HG03196 (cell line): ENCODE measurements at regions not wholly inside any gene's neighbourhood (a gene's known extent, or its start where the extent isn't known, plus 50 kb on each side); places are given as distances from the start of the nearest gene placed in this dataset.
"Not testable (repeated sequence)": the region's sequence is repeated elsewhere in the genome, so short reads cannot be mapped to it uniquely, and the experiment has no call there.

Experiments used
- ATAC-seq: cut with Tn5 transposase; IDR thresholded peaks from one replicate; pipeline ENCODE4 v1.9.1; 2021; ENCODE audit not compliant: unreplicated experiment

DNA sequence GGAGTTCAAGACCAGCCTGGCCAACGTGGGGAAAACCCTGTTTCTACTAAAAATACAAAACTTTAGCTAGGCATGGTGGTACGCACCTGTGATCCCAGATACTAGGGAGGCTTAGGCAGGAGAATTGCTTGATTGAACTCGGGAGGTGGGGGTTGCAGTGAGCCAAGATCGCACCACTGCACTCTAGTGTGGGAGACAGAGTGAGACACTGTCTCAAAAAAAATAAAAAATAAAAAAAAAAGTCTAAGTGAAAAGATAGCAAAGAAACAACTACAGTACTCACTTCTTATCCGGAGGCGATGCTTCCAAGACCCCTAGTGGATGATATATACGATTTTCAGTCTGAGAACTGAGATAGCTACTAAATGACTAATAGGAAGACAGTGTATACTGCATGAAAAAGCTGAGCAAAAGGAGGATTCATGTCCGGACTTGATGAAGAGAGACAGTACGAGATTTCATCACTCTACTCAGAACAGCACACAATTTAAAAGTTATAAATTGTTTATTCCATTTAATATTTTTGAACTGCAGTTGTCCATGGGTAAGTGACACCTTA is 138.7 kb upstream of the GOLGA6L6 start:
- not testable (repeated sequence) for ATAC-seq

DNA sequence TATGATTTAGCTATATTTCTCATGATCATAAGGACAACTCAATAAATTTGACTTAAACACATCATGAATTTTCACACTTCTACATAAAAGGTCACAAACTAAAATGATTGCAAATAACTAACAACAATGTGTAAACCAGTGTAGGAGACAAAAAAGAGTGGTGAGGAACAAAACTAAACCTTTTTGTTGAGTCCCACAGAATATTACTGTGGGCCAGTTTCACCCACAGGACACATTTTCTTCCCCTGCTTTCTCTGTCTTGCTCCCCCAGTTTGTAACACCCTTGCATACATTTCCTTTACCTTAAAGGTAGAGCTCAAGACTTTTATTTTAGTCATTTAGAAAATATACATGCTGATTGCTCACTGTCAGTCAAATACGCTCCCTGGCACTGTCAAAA is 130.9 kb upstream of the GOLGA6L6 start:
- no peak for ATAC-seq

DNA sequence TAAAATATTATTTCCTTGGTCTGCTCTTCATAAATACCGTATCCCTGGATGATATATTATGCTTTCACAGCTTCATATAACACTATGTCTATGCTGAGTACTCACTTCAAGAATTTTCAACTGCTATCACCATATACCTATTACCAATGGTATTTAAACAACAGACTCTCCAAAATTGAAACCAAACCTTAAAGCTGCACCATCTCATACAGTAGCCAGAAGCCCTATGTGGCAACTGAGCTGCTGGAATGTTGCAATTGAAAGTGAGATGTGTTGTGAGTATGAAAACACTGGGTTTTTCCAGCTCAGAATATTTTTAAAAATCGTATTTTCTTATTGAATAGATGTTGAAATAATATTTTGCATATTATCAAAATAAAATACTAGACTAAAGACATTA is 130.1 kb upstream of the GOLGA6L6 start:
- no peak for ATAC-seq

DNA sequence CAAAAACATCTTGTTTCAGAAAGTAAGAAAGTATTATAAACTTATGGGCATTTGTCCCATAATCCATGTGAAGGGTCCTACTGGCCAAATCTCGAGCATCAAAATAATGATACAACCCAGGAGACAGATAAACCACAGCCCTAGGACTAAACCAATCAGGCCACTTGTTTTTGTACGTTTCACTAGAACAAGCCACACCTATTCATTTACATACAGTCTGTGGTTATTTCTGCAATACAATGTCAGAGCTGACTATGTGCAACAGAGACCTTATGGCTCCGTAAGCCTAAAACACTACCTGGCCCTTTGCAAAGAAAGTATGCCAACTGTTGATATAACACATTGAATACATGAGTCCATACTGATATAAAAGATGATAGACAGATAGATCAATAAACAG is 124.8 kb upstream of the GOLGA6L6 start:
- ATAC-seq = not testable (repeated sequence)

DNA sequence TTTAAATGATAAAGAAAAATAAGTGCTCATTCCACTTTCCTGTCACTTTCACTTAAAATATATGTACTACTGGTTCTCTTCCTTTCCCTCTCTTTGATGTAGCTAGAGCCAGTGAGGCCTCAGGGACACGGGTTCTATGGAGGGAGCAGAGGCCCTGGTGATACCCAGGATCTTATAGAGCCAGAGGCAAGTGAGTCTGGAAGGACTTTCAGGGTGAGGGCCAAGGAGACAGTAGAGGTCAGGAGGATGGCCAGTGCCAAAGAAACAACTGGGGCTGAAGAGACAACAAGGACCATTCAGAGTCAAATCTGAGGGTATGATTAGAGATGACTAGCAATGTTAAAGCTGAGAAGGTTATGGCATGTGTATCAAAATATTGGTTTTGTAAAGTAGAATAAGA is 124.1 kb upstream of the GOLGA6L6 start:
- no peak for ATAC-seq

DNA sequence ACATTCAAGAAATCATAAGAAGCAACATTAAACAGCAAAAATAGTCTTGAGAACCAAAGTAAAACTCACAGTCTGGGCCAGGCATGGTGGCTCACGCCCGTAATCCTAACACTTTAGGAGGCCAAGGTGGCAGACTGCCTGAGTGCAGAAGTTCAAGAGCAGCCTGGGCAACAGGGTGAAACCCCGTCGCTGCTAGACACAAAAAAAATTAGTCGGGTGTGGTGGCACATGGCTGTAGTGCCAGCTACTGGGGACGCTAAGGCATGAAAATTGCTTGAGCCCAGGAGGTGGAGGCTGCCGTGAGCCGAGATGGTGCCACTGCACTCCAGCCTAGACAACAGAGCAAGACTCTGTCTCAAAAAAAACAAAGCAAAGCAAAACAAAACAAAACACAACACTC is 117.7 kb upstream of the GOLGA6L6 start:
- ATAC-seq = no peak

DNA sequence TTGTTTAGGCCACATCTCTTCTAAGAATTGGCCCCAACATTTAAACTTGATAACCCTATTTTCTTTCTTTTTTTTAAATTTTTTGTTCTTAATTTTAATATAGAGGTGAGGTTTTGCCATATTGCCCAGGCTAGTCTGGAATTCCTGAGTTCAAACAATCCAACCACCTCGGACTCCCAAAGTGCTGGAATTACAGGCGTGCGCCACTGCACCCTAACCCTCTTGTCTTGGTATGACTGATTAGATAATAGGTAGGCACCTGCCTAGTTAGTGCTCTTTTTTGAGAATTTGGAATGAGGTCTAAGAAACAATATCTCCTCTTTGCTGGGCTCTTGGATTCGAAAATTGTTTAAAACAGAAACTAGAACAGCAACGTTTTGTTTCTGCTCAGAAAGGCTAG is 116.4 kb upstream of the GOLGA6L6 start:
- no peak for ATAC-seq

DNA sequence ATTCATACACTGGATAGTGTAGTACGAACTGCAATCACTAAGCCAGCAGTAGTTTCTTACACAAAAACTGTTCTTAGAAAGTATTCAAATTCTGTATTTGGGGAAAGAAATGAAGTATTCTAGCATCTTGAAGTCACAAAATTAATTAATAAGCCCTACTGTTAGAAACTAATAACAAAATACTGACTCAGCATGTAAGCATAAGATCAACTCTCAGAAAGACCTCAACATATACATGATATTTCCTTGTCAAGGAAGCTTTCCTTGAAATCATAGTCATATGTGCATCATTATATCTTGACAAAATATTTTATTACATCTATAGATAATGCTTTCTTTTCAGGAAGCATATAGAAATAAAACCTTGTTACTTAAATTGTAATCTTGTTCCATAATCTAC is 115.5 kb upstream of the GOLGA6L6 start:
- ATAC-seq = no peak

DNA sequence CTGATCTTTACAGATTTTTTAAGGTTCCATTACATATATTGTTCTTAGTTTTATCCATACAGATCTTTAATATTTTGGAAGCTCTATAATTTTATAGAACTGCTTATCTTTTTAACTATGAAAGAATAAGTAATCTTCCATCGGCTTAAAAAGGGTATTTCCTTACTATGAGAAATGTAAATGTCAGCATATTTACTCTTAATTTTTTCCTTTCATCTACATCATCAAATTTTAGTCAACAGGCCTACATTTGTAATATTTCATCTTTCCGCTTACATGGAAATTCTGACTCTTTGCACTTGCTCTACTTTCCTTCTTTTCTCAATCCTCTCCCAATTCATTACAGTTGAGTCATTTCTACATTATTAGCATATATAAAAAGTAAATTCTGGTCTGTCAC is 111.3 kb upstream of the GOLGA6L6 start:
- no peak for ATAC-seq

DNA sequence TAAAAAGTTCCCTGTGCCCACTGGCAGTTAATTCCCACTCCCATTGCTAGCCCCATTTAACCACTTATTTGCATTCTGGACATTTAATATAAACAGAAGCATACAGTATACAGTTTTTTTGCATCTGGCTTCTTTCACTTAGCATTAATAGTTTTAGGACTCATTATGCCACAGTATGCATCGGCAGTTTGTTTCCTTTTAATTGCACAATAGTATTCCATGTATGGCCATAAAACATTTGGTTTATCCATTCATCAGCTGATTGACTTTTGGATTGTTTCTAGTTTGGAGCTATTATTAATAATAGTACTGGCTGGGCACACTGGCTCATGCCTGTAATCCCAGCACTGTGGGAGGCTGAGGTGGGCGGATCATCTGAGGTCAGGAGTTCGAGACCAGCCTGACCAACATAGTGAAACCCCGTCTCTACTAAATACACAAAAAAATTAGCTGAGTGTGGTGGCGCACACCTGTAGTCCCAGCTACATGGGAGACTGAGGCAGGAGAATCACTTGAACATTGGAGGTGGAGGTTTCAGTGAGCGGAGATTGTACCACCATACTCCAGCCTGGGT is 106.9 kb upstream of the GOLGA6L6 start:
- ATAC-seq = not testable (repeated sequence)

DNA sequence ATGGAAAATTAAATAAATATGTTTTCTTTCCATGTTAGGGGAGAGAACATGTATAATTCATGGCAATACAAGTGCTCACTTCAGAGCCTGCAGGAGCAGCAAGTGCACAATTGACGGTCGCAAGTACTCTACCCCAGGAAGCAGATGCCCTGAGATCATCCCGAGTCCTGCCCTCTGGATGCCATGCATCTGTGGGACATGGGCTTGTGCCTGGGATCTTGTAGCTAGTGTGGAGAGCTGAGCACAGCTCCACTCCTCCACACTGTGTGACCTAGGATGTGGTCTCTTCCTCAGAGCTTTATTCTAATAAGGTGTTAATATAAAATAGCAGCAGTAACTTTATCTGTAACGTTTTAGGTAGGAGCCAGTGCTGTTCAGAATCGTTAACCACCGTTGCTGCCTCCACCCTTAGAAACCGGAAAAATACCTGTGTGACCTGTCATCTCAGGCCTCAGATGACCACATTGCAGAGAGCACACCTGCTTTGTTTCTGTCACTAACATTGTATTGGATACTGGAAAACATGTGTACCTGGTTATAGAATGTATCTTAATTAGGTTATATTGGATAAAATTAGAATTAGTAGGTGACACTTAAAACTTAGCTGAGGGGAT is 105.0 kb upstream of the GOLGA6L6 start:
- no peak for ATAC-seq

DNA sequence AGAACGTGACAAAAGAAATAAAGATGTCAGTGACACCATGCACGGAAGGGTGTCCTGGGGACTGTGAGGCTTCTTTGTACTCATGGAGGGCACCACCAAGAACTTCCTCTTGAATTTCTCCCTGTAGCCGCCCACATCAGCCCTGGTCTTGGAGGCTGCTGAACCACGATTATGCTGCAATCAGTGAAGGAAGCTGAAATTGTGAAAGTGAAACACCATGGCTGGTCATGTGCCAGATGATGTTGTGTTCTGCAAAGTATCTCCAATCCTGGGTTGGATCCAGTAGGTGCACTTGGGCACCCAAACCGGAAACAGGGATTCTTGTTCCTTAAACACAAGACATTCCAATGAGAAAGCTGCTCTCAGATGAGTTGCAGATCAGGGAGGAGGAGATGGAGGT is 104.4 kb upstream of the GOLGA6L6 start:
- no peak for ATAC-seq

DNA sequence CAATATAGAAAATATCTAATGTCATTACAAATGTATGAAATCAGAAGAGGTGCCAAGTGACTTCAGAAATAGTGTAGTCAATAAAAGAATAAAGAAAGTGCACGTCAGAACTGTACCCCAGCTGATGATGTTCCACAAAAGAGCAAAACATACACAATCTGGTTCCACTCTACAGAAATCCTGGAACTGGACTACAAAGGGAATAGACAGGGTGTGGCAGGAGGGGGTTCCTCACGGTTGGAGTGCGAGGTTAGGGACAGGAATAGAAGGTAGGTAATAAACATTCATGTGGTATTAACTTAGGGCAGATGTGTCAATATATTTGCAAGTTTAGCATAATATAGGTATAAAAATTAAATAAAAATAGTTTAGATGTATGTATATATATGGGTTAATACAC is 103.3 kb upstream of the GOLGA6L6 start:
- no peak for ATAC-seq

DNA sequence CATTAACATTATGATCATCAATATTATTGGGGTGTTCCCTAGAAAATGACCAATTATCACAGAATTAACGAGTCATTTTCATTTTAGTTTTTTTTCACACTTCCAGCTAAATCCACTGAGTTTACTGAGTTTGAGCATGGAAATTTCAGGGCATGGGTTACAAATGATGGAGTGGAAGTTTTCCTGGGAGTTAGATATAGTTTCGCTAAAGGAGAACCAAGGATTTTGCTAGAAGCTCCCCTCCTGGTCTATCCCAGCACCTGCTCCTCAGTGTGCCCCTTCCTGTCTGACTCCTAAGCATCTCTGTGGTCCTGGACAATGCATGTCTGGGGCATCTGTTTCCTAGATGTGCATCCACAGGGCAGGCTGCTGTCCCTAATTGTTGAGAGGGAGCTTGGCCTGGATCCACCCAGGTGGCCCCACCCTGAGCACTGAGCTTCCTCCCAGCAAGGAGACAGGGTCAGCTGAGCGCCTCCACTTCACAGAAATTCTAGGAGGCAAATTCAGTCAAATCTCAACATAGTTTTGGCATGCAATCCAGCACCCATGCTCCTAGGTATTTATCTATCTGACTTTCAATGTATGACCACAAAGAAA is 102.3 kb upstream of the GOLGA6L6 start:
- no peak for ATAC-seq

DNA sequence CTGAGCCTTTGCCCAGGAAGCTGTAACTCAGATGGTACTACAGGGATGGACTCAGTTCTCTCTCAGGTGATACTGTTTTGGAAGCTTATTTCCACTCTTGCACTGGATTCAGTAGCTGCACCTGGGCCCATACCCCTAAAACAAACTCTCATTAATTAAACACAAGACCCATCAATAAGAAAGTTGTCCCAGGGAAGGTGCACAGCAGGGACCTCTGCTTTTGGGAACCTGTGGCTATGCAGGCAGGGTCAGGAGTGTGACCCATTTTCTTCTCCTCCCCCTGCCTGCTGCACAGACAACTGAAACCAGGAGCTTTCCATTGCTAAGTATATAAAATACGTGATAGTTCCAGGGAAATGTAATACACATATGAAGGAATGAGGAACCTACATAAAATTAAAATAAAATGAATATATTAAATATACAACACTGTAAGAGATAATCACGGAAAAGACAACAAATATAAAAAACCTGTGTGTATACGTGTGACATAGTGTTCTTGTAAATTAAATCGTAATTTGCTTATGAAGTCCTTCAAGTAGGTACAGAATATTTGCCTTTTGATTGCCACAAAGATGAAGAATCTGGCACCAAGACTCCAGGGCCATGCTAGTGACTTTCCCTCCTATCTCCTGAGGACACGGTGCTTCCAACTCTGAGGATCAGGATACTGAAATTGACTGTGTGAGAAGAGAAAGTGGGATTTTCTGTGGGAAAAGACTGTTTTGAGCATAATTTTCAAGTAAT is 101.6 kb upstream of the GOLGA6L6 start:
- ATAC-seq = no peak

DNA sequence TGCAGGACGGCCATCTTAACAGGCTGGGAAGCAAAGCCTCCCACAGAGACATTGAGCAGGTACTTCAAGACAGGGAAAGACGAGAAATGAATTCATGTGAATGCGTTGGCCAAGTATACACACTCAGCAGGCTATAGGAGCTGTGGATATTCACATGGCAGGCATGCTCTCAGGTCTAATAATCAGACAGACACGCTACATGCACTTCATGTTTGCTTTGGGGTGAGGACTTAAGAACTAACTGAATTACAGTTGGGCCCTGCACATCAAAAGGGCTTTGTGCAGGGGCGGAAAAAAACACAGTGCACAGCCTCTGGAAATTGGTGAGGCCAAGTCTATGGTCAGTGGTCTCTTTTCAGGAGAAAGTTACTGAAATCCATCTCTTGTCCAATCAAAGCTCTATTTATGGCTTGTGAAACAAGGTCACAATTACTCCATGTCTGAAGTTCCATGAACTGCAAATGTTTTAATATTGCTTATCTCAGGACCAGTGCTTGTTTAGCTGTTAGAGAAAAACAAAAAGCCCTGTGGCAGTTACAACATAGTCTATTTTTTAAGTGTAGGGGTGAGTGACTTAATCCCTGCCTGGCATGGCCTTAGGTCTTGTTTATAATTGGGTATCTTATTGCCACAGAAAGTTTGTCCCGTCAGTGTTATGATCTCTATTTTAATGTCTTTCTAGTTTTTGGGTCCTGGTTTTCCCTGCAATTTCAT is 100.6 kb upstream of the GOLGA6L6 start:
- no peak for ATAC-seq

DNA sequence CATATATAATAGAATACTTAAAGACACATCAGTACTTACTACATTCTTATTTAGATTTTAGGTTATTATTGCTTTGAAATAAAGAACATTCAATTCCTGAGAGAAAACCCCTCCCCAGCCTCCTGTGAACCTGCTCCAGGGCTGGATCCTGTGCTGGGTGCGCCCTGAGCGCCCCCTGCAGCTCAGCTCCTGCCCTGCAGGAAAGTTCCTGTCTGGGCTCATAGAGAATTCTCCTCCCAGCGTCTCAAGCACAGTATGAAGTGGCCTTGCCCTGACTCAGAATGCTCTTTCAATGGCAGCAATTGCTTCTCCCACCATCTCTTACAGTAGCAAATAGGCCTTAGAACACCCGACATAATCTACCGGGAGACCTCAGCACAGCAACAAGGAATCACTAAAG is 98.8 kb upstream of the GOLGA6L6 start:
- ATAC-seq = not testable (repeated sequence)

DNA sequence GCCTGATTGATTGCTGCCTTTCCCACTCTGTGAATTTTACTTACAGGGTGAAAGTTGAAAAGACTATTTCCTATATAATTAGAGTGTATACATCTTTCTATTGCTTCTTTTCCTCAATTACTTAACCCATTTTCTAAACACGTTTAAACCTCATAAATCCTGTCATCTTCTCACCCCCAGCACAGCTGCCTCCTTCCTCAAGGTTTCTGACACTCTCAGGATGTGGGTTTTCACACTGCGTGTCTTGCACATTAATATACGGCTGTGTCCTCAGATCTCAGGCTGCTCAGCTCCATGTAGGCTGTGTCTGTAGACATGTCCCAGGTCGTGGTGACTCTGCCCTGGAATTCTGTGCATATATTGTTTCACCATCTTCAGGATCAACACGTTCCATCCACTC is 97.6 kb upstream of the GOLGA6L6 start:
- ATAC-seq = not testable (repeated sequence)

DNA sequence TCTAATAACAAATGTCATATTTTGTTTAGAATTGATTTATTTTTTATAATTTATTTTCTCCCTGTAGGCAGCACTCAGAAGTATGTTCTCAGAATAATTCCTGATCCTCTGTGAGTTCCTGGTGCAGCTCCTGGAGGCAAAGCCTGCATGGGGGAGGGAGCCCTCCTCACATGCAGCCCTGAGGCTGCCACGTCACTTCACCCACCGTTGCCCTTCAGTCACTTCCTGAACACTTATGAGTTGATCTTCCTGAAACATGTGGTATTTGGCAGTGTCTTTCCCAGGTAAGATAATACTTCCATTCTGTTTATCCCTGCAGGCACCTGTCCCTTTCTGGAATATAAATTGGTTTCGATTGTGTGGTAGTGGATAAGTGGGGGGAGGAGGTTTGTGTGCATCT is 95.9 kb upstream of the GOLGA6L6 start:
- ATAC-seq = not testable (repeated sequence)

DNA sequence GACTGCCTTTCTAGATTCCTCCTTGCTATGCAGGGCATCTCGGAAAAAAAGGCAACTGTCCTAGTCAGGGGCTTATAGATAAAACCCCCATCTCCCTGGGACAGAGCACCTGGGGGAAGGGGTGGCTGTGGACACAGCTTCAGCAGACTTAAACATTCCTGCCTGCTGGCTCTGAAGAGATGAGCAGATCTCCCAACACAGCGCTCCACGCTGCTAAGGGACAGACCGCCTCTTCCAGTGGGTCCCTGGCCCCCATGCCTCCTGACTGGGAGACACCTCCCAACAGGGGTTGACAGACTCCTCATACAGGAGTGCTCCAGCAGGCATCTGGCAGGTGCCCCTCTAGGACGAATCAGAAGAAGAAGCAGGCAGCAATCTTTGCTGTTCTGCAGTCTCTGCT is 87.9 kb upstream of the GOLGA6L6 start:
- ATAC-seq = not testable (repeated sequence)

DNA sequence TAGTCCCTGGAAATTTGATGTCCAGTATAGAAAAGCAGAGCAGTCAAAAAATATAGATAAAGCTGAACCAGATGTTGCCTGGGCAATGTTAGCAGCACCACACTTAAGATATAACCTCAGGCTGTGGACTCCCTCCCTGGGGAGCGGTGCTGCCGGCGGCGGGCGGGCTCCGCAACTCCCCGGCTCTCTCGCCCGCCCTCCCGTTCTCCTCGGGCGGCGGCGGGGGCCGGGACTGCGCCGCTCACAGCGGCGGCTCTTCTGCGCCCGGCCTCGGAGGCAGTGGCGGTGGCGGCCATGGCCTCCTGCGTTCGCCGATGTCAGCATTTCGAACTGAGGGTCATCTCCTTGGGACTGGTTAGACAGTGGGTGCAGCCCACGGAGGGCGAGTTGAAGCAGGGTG is 86.9 kb upstream of the GOLGA6L6 start:
- not testable (repeated sequence) for ATAC-seq
